ENCODE measurements at regions not wholly inside any gene's neighbourhood (a gene's known extent, or its start where the extent isn't known, plus 50 kb on each side); places are given as distances from the start of the nearest gene placed in this dataset.
A peak's percentile ranks its signal among the peaks of the same experiment; 100 is the strongest.
"Not testable (repeated sequence)": the region's sequence is repeated elsewhere in the genome, so short reads cannot be mapped to it uniquely, and the experiment has no call there.

GRCh38 chr7:66413379-66414114 is 208.4 kb downstream of the TPST1 start:
- DNase-seq, result peak; percentile 85

DNA sequence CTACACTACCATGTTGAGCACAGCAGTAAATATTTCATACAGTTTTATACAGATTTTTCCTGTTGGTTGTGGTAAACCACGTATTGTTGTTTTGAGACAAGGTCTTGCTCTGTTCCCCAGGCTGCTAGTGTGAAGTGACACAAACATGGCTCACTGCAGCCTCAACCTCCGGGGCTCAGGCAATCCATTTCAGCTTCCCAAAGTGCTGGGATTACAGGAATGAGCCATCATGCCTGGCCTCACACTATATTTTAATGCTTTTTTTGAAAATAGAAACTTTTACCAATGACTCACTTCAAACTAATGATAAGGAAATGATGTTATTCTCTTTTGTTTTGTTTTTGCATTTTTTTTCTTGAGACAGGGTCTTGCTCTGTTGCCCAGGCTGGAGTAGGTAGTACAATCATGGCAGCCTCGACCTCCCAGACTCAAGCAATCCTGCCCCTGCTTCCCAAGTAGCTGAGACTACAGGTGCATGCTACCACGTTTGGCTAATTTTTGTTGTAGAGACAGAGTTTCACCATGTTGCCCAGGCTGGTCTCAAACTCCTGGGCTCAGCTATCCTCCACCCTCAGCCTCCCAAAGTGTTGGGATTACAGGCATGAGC is 210.6 kb downstream of the TPST1 start:
- no peak for DNase-seq

- peak; percentile 40 for DNase-seq
Measured at GRCh38 chr7:66418537-66418936, 210.1 kb upstream of the KCTD7 start.

DNA sequence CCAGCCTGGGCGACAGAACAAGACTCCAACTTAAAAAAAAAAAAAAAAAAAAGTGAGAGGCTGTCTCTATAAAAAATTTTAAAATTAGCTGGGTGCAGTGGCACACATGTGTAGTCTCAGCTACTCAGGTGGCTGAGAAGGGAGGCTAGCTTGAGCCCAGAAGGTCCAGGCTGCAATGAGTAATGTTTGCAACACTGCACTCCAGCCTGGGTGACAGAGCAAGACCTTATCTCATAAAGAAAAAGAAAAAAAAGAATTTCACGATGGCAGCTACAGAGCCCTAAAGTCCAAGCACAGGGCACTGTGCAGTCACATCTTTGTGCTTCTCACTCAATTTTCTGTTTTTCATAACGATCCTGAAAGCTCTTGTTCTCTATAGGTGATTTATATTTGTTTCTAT is 209.5 kb upstream of the KCTD7 start:
- DNase-seq, result no peak

GRCh38 chr7:66421830-66422475 is 206.7 kb upstream of the KCTD7 start:
- no peak for DNase-seq

DNA sequence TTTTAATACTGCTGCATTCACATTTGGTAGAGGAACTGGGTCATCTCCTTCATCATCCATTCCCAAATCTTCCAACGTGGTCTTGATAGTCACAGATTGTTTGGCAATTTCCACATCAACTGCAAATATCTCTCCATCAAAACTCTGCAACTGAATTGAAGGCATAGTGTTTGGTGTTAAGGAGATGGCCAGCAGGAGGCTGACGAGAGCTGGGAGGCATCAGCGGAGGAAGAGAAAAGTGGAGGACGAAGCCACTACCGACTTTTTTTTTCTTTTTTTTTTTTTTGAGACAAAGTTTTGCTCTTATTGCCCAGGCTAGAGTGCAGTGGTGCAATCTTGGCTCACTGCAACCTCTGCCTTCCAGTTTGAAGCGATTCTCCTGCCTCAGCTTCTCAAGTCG is 205.0 kb upstream of the KCTD7 start:
- DNase-seq, result no peak

GRCh38 chr7:66426332-66426731 is 202.3 kb upstream of the KCTD7 start:
- DNase-seq, result no peak

DNA sequence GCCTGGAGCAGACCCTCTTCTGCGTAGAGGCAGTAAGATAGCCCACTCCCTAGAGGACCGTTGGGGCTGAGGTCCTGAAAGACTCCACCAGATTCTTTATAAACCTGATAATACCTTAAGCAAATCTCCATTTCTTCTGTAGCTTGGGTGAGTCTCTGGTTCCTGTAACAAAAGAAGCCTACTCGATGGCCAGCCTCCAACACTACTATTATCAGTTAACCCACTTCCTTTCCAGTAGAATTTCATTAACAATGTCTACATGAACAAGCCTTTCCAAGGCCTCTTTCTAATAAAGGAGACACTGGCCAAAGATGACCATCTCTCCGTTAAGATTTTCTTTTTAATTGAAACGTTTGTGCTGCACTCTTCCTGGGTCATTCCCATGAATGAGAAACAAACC is 201.7 kb upstream of the KCTD7 start:
- DNase-seq, result no peak

- no peak for DNase-seq
Measured at GRCh38 chr7:66427956-66428355, 200.7 kb upstream of the KCTD7 start.

GRCh38 chr7:66429498-66430163 is 199.1 kb upstream of the KCTD7 start:
- DNase-seq, result no peak

GRCh38 chr7:66430164-66430545 is 198.5 kb upstream of the KCTD7 start:
- DNase-seq, result no peak

DNA sequence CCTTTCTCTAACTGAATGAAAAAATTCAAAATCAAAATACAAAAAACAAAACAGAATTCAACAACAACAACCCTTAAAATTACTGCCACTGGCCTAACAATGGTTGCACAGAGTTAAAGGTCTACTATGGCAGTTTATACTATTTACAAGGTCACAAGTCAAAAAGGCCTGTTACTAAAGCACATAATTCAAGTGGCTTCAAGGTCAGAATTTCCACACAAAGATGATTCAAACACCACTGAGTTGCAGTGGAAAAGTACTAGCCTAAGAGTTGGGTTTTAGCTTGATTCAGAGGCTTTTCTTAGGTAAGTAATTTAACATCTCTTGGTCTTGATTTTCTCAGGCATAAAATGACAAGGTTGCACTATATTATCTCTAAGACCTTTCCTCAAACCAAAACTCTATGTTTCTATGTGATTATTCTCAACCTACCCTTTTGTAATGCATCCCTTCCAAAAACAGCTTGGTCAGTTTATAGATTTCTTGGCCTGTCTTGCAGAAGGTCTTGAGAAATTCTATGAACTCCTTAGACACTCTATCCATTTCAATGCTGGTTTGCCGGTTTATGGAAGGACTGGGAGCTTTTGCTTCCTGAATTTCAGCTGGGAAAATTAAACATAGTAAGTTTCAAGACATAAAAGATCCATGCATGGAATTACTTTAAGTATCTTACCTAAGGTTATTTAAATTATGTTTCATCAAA is 189.8 kb upstream of the KCTD7 start:
- DNase-seq, result not testable (repeated sequence)

DNA sequence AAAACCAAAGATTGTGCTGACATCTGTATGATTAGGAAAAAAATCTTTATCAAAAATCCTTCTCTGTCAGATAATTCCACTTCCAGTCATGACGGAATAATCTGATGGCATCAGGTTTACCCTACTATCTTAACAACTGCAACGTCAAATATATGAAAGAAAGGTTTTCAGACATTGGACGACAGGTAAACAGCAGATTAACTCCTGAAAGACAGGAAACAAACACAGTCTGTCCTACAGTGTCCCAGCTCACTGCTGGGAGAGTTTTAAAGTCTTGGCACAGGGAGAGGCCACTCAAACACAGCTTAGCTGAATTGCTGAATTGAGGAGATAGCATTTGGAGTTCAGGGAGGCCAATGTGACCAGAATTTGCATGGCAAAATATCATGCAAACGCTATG is 186.3 kb upstream of the KCTD7 start:
- no peak for DNase-seq

DNA sequence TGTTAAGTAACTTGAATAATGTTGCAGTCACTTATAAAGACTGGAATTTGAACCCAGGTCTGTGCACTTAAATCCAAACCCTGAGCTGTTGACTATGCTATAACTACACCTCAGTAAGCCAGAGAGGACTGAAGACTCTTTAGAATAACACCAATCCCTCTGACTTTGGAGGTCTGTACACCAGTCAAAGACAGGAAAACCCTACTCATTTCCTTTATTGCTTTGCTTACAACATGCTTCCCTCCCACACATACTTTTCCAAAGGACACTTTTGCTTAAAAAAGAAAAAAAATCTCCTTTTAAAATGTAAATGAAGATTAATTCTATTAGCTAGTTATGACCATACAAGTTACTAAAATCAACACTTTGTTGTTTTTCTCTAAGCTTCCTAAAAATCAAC is 184.7 kb upstream of the KCTD7 start:
- no peak for DNase-seq

DNA sequence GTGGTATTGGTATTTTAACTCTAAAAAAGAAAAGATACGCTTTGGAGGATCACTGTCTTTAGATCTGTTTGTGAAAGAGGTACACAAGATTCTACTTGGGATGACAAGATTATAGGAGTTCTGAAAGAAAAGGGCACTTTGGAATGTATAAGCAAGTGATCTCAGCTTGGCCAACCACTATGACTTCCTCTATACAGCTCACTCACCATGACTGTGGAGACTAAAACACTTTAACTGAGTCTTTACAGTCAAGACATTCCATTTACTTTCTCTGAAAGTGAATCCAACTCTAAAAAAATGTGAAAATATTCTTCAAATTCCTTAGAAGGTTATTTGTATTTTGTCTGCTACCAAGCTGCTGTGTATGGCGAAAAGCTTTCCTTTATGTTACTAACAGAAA is 181.7 kb upstream of the KCTD7 start:
- not testable (repeated sequence) for DNase-seq

DNA sequence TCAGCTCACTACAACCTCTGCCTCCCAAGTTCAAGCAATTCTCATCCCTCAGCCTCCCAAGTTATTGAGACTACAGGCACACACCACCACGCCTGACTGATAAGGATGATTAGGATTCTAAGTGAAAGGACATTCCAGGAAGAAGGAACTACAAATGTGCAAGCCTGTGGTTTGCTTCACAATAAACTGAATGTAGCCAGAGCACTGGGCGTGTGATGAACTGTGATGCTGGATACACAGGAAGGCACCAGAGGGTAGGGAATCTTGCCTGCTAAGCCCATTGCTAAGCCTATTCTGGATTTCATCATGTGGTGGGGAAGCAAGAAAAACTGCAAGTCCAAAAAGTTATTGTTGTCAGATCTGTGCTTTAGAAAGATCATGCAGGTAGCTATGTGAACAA is 177.9 kb upstream of the KCTD7 start:
- DNase-seq, result not testable (repeated sequence)

- DNase-seq, result not testable (repeated sequence)
Measured at GRCh38 chr7:66451713-66452112, 177.0 kb upstream of the KCTD7 start.

GRCh38 chr7:66452165-66452564 is 176.5 kb upstream of the KCTD7 start:
- DNase-seq, result no peak

DNA sequence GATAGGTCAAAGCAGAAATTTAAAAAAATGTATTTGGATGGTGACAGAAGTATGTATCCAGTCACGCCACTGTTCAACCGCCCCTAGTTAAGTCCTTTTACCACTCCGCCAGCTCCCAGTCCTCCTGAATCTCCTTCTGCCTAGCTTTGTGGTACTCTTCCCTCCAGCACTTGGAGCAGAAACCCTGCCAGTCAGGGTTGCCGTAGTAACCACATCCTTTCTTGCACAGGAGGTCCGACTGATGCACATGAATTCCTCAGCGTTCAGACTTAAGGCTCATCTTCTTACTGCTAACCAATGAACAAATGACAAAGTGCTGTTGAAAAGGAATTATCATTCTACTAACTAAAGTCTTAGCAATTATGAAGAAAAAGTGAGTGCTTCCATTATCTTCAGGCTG is 175.3 kb upstream of the KCTD7 start:
- DNase-seq, result no peak

GRCh38 chr7:66454600-66455225 is 174.0 kb upstream of the KCTD7 start:
- DNase-seq, result no peak

DNA sequence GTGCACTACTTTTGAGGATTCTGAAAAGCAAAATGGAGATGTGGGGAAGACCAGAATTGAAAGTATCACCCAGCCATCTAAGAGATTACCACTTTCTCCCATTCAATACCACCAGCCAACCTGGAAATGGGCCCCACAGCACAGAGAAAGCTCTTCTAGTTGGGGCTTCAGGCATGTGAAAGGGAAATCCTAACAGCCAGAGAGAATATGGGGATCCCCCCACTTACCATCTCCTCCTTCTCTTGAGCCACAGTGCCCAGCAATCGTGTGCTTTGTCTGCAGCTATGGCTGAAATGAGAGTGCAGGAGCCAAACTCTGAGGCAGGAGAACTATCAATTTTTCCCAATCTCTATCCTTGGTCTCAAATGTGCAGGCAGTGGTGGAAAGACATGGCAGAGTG is 173.2 kb upstream of the KCTD7 start:
- DNase-seq, result not testable (repeated sequence)

GRCh38 chr7:66456431-66456830 is 172.2 kb upstream of the KCTD7 start:
- DNase-seq, result not testable (repeated sequence)

DNA sequence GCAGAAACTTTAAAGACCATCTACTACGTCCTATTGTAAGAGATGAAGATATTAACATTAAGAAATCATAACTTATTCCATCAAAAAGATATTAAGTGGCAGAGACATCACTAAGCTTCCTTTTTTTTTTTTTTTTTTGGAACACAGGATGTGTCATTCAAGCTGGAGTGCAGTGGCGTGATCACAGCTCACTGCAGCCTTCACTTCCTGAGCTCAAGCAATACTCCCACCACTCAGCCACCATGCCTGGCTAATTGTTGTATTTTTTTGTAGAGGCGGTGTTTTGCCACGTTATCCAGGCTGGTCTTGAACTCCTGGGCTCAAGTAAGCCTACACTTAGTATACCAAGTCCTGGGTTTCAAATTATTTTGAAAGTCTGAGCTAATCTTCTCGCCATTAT is 169.7 kb upstream of the KCTD7 start:
- not testable (repeated sequence) for DNase-seq
